ENCODE measurements at regions not wholly inside any gene's neighbourhood (a gene's known extent, or its start where the extent isn't known, plus 50 kb on each side); places are given as distances from the start of the nearest gene placed in this dataset.

DNA sequence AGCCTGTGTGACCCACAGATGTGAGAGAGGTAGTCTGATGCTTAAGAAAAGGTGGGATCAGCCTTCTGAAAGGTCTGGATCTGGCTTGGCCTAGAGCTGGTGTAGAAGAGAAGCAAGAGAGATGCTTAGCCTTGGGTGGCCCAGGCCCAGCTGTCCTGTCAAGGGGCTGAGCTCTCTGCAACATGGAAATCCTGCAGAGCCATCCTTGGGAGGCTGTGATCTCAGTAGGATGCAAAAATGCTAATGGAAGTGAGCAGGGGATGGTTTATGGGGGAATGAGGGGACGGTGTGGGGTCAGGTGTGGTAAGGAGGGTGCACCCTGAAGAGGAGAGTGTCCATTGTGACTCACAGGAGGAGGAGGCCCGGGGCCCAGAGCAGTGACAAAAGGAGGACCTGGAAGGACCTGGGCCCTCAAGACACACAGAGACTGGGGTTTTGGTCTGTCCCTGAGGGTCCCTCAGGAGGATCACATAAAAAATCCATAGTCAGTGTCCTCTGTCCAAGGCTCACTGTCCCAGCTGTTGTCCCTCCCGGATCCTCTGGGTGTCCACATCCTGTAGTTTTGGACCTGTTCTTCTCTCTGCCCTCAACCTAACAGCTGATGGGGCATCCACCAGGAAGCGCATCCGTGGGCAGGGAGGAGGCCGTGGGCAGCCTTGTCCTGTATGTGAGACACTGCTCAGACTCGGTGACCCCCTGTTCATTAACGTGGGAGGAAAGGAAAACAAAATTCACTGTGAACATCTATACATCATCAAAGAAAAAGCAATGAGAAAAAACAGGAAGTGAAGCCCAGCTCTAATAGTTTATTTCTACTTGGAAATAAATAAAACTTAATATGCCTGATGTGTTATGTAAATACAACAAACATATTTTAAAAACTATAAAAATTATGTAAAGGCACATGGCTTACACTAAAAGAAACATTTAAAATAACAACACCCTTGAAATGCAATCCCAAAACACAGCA is 129.8 kb downstream of the ZNF280B start:
- no peak for TF ChIP-seq ZNF530 (CRISPR knock-in tag; IDR thresholded peaks at IDR 0.05; ENCODE audit: low read depth)
- TF ChIP-seq ZNF747 (CRISPR knock-in tag; IDR thresholded peaks at IDR 0.05; ENCODE audit: borderline replicate concordance): no peak
- no peak for TF ChIP-seq IKZF1 (IDR thresholded peaks at IDR 0.05)

Measured in HepG2 (cell line).